Liver (tissue), 3 donors: ENCODE measurements at regions not wholly inside any gene's neighbourhood (a gene's known extent, or its start where the extent isn't known, plus 50 kb on each side); places are given as distances from the start of the nearest gene placed in this dataset.

Experiments
- ATF3 ChIP-seq: IDR thresholded peaks from 2 replicates; pipeline ENCODE4 v1.6.1; 2016; ENCODE audit warnings: antibody characterized with exemption
- CTCF ChIP-seq: fragments of 150-350 bp; IDR thresholded peaks from 2 replicates; pipeline ENCODE4 v1.5.1; 2017; ENCODE audit warnings: improper control_type of control experiment, low read depth, low read length; ENCODE audit not compliant: missing input control
- EGR1 ChIP-seq, 2 donors: IDR thresholded peaks; 2 replicates each; pipeline ENCODE4 v1.6.1; 2016 to 2018; ENCODE audit warnings: antibody characterized with exemption in 2 of 2, low read depth in 2 of 2
- FOXA1 ChIP-seq: IDR thresholded peaks from 2 replicates; pipeline ENCODE4 v1.6.1; 2016; ENCODE audit warnings: antibody characterized with exemption
- FOXA2 ChIP-seq: IDR thresholded peaks from 2 replicates; pipeline ENCODE4 v1.6.1; 2016; ENCODE audit warnings: antibody characterized with exemption
- GABPA ChIP-seq, 2 donors: IDR thresholded peaks in 1 of 2; conservative IDR thresholded peaks in 1 of 2; 2 replicates each; pipeline ENCODE4 v1.6.1; 2016; ENCODE audit warnings: antibody characterized with exemption in 2 of 2, mild to moderate bottlenecking in 1 of 2, moderate library complexity in 1 of 2
- JUND ChIP-seq, 2 donors: IDR thresholded peaks; 2 replicates each; pipeline ENCODE4 v1.6.1; 2016; ENCODE audit warnings: antibody characterized with exemption in 2 of 2
- MAX ChIP-seq: IDR thresholded peaks from 2 replicates; pipeline ENCODE4 v1.6.1; 2016; ENCODE audit warnings: antibody characterized with exemption
- RAD21 ChIP-seq, 2 donors: IDR thresholded peaks; 2 replicates each; pipeline ENCODE4 v1.6.1; 2016; ENCODE audit warnings: antibody characterized with exemption in 2 of 2, mild to moderate bottlenecking in 2 of 2
- REST ChIP-seq: IDR thresholded peaks from 2 replicates; pipeline ENCODE4 v1.6.1; 2016; ENCODE audit warnings: antibody characterized with exemption, mild to moderate bottlenecking
- RXRA ChIP-seq, 2 donors: IDR thresholded peaks; 2 replicates each; pipeline ENCODE4 v1.6.1; 2017 to 2018; ENCODE audit warnings: antibody characterized with exemption in 2 of 2, mild to moderate bottlenecking in 1 of 2
- SP1 ChIP-seq: IDR thresholded peaks from 2 replicates; pipeline ENCODE4 v1.6.1; 2018; ENCODE audit warnings: antibody characterized with exemption, mild to moderate bottlenecking
- TAF1 ChIP-seq: conservative IDR thresholded peaks from 2 replicates; pipeline ENCODE4 v1.6.1; 2016; ENCODE audit warnings: antibody characterized with exemption, mild to moderate bottlenecking
- YY1 ChIP-seq: IDR thresholded peaks from 2 replicates; pipeline ENCODE4 v1.6.1; 2016; ENCODE audit warnings: antibody characterized with exemption, mild to moderate bottlenecking
- donor health status: healthy.
- donor health status: healthy.

- TF ChIP-seq CTCF (no peak), TAF1 (no peak), RXRA (IDR thresholded peaks at IDR 0.05) (no peak), SP1 (no peak), YY1 (no peak), ATF3 (no peak), FOXA1 (no peak), REST (no peak), GABPA (IDR thresholded peaks at IDR 0.05 in 1 of 2, conservative IDR thresholded peaks at IDR 0.05 in 1 of 2) (no peak), MAX (no peak), JUND (IDR thresholded peaks at IDR 0.05) (no peak), RAD21 (IDR thresholded peaks at IDR 0.05) (no peak), EGR1 (IDR thresholded peaks at IDR 0.05; ENCODE audit: low read depth in 2 of 2) (no peak), FOXA2 (no peak)
Observed at GRCh38 chr10:78212060-78212785, 178.6 kb downstream of the RPS24 start.
